Mesenchymal stem cell (in vitro differentiated cells and primary cell): ENCODE measurements at regions not wholly inside any gene's neighbourhood (a gene's known extent, or its start where the extent isn't known, plus 50 kb on each side); places are given as distances from the start of the nearest gene placed in this dataset.
"Not testable (repeated sequence)": the region's sequence is repeated elsewhere in the genome, so short reads cannot be mapped to it uniquely, and the experiment has no call there.

ENCODE experiments used
- DNase-seq: peaks from one replicate; pipeline ENCODE4 v3.0.0-alpha.2; 2013
- H2AFZ ChIP-seq: one replicate; pipeline ENCODE4 v1.6.1; 2013; ENCODE audit warnings: low read depth, mild to moderate bottlenecking, control low read depth, inconsistent platforms, low read length, moderate library complexity
- H2AK5ac ChIP-seq: 2 replicates; pipeline ENCODE4 v1.6.1; 2013; ENCODE audit warnings: low read length, moderate library complexity, mild to moderate bottlenecking, inconsistent platforms; ENCODE audit not compliant: severe bottlenecking
- H2BK120ac ChIP-seq: one replicate; pipeline ENCODE4 v1.6.1; 2013; ENCODE audit warnings: low read depth, mild to moderate bottlenecking, inconsistent platforms, low read length, moderate library complexity
- H2BK12ac ChIP-seq, 2 experiments: one replicate each; pipeline ENCODE4 v1.6.1; 2013; ENCODE audit warnings: inconsistent platforms in 2 of 2, low read length in 2 of 2, mild to moderate bottlenecking in 2 of 2, moderate library complexity in 2 of 2, control low read depth in 1 of 2
- H2BK15ac ChIP-seq: one replicate; pipeline ENCODE4 v1.6.1; 2013; ENCODE audit warnings: mild to moderate bottlenecking, low read depth, inconsistent platforms; ENCODE audit not compliant: poor library complexity, severe bottlenecking
- H2BK5ac ChIP-seq: 2 replicates; pipeline ENCODE4 v1.6.1; 2013; ENCODE audit warnings: low read depth, mild to moderate bottlenecking, low read length, control low read depth, inconsistent platforms; ENCODE audit not compliant: poor library complexity, severe bottlenecking
- H3K14ac ChIP-seq, 2 experiments: one replicate each; pipeline ENCODE4 v1.6.1; 2013; ENCODE audit warnings: inconsistent platforms in 2 of 2, low read length in 2 of 2, control low read depth in 1 of 2, mild to moderate bottlenecking in 1 of 2, moderate library complexity in 1 of 2
- H3K18ac ChIP-seq, 2 experiments: one replicate each; pipeline ENCODE4 v1.6.1; 2013; ENCODE audit warnings: inconsistent platforms in 2 of 2, low read length in 2 of 2, control low read depth in 1 of 2, low read depth in 1 of 2, mild to moderate bottlenecking in 1 of 2
- H3K23ac ChIP-seq, 2 experiments: one replicate each; pipeline ENCODE4 v1.6.1; 2013; ENCODE audit warnings: inconsistent platforms in 2 of 2, low read length in 2 of 2, mild to moderate bottlenecking in 2 of 2, moderate library complexity in 2 of 2, control low read depth in 1 of 2
- H3K27ac ChIP-seq: 2 replicates; pipeline ENCODE4 v1.5.1; 2013; ENCODE audit warnings: mild to moderate bottlenecking, moderate library complexity, low read length, control low read depth, inconsistent platforms; ENCODE audit not compliant: poor library complexity, severe bottlenecking
- H3K27me3 ChIP-seq, 2 experiments: 2 replicates each; pipeline versions ENCODE4 v1.6.1 to v1.7.0; 2013; ENCODE audit warnings: low read length in 2 of 2, mild to moderate bottlenecking in 2 of 2, moderate library complexity in 2 of 2, control low read depth in 1 of 2, inconsistent platforms in 1 of 2; ENCODE audit not compliant: control insufficient read depth in 1 of 2, insufficient read depth in 1 of 2
- H3K36me3 ChIP-seq, 2 experiments: 2 replicates each; pipeline versions ENCODE4 v1.6.1 to v1.7.0; 2013; ENCODE audit warnings: low read length in 2 of 2, control low read depth in 1 of 2, inconsistent platforms in 1 of 2, low read depth in 1 of 2, mild to moderate bottlenecking in 1 of 2; ENCODE audit not compliant: insufficient read depth in 2 of 2, control insufficient read depth in 1 of 2
- H3K4ac ChIP-seq, 2 experiments: one replicate each; pipeline ENCODE4 v1.6.1; 2013; ENCODE audit warnings: inconsistent platforms in 2 of 2, low read length in 2 of 2, mild to moderate bottlenecking in 2 of 2, moderate library complexity in 2 of 2, control low read depth in 1 of 2, low read depth in 1 of 2
- H3K4me1 ChIP-seq: 2 replicates; pipeline ENCODE4 v1.6.1; 2013; ENCODE audit warnings: low read depth, low read length, control low read depth; ENCODE audit not compliant: control insufficient read depth, insufficient read depth
- H3K4me2 ChIP-seq: 2 replicates; pipeline ENCODE4 v1.6.1; 2013; ENCODE audit warnings: low read length, mild to moderate bottlenecking, inconsistent platforms; ENCODE audit not compliant: poor library complexity, severe bottlenecking
- H3K4me3 ChIP-seq, 2 experiments: 2 replicates each; pipeline versions ENCODE4 v1.5.1 to v1.7.0; 2013; ENCODE audit warnings: low read length in 2 of 2, mild to moderate bottlenecking in 2 of 2, control low read depth in 1 of 2, low read depth in 1 of 2; ENCODE audit not compliant: insufficient read depth in 1 of 2
- H3K79me1 ChIP-seq: replicated peaks from 2 replicates; pipeline ENCODE4 v1.6.1; 2013; ENCODE audit warnings: mild to moderate bottlenecking, control low read depth, low read length, inconsistent platforms; ENCODE audit not compliant: poor library complexity, severe bottlenecking
- H3K9ac ChIP-seq: 2 replicates; pipeline ENCODE4 v1.7.0; 2013; ENCODE audit warnings: mild to moderate bottlenecking, low read length, moderate library complexity
- H3K9me3 ChIP-seq: 2 replicates; pipeline ENCODE4 v1.7.0; 2013; ENCODE audit warnings: mild to moderate bottlenecking, low read length; ENCODE audit not compliant: control insufficient read depth
- H4K8ac ChIP-seq: one replicate; pipeline ENCODE4 v1.6.1; 2013; ENCODE audit warnings: inconsistent platforms, mild to moderate bottlenecking, low read length, moderate library complexity
- H4K91ac ChIP-seq: one replicate; pipeline ENCODE4 v1.6.1; 2013; ENCODE audit warnings: mild to moderate bottlenecking, low read length, inconsistent platforms
- WGBS: methylation state at CpG from one replicate; pipeline ENCODE4 v1.1.7; 2013; ENCODE audit warnings: mixed read lengths; 5-methylcytosine and 5-hydroxymethylcytosine counted together

GRCh38 chr6:40138273-40138720 is 204.0 kb upstream of the MOCS1 start:
- Histone ChIP-seq H2AFZ (no peak overlapping the region), H2BK5ac (no peak overlapping the region), H3K18ac (no peak overlapping the region), H3K14ac (no peak overlapping the region), H2BK120ac (no peak overlapping the region), H3K9me3 (no peaks in the 10 kb centered on the region), H3K23ac (no peak overlapping the region), H3K4ac (no peak overlapping the region), H2AK5ac (no peak overlapping the region), H4K91ac (no peak overlapping the region), H3K79me1 (no peaks in the 10 kb centered on the region), H2BK15ac (no peak overlapping the region), H3K4me1 (no peaks in the 10 kb centered on the region), H3K4me2 (no peak overlapping the region), H3K27me3 (peaks cover 0 to 3% of the 10 kb centered on the region in 2 experiments), H3K36me3 (no peaks in the 10 kb centered on the region), H3K27ac (no peak overlapping the region), H3K4me3 (no peak overlapping the region), H3K9ac (no peak overlapping the region), H4K8ac (no peak overlapping the region), H2BK12ac (no peak overlapping the region)
- DNase-seq: no peak
- 88% methylated on average over 4 of the region's 4 CpGs for WGBS

- no peak overlapping the region for H4K8ac ChIP-seq
- H3K18ac ChIP-seq: no peak overlapping the region
- no peak overlapping the region for H3K23ac ChIP-seq
- H3K4me2 ChIP-seq: no peak overlapping the region
- H3K4me1 ChIP-seq: no peaks in the 10 kb centered on the region
- no peak overlapping the region for H2AK5ac ChIP-seq
- H3K79me1 ChIP-seq: no peaks in the 10 kb centered on the region
- H3K9ac ChIP-seq: no peak overlapping the region
- H3K9me3 ChIP-seq: peaks cover 4% of the 10 kb centered on the region
- H2BK15ac ChIP-seq: no peak overlapping the region
- peaks cover 0 to 3% of the 10 kb centered on the region in 2 experiments for H3K27me3 ChIP-seq
- 77% methylated on average over 6 of the region's 6 CpGs for WGBS
- H3K4ac ChIP-seq: no peak overlapping the region
- H2AFZ ChIP-seq: no peak overlapping the region
- no peak overlapping the region for H2BK5ac ChIP-seq
- no peak overlapping the region for H3K27ac ChIP-seq
- H3K36me3 ChIP-seq: no peaks in the 10 kb centered on the region
- no peak overlapping the region for H4K91ac ChIP-seq
- H3K4me3 ChIP-seq: no peak overlapping the region
- DNase-seq: no peak
- no peak overlapping the region for H3K14ac ChIP-seq
- H2BK120ac ChIP-seq: no peak overlapping the region
- H2BK12ac ChIP-seq: no peak overlapping the region
These were observed 201.3 kb upstream of the MOCS1 start for GRCh38 chr6:40135491-40136072.

- DNase-seq, H2BK120ac ChIP-seq, H2AFZ ChIP-seq, H3K27me3 ChIP-seq, H2BK5ac ChIP-seq, H2AK5ac ChIP-seq, H4K8ac ChIP-seq, H4K91ac ChIP-seq, H2BK15ac ChIP-seq, H2BK12ac ChIP-seq, H3K27ac ChIP-seq, H3K36me3 ChIP-seq, H3K4me3 ChIP-seq, H3K18ac ChIP-seq, H3K9ac ChIP-seq, H3K23ac ChIP-seq, H3K4me2 ChIP-seq, H3K4ac ChIP-seq, H3K79me1 ChIP-seq, H3K4me1 ChIP-seq, H3K14ac ChIP-seq: not testable (repeated sequence)
- WGBS: 95% methylated on average over 20 of the region's 20 CpGs
- H3K9me3 ChIP-seq: peaks cover 11% of the 10 kb centered on the region
These were observed 199.7 kb upstream of the MOCS1 start for GRCh38 chr6:40133981-40134380.

GRCh38 chr6:40131675-40132074 is 197.4 kb upstream of the MOCS1 start:
- Histone ChIP-seq H3K36me3 (no peaks in the 10 kb centered on the region), H2BK15ac (no peak overlapping the region), H4K8ac (no peak overlapping the region), H2AFZ (no peak overlapping the region), H3K18ac (no peak overlapping the region), H2AK5ac (no peak overlapping the region), H3K27ac (no peak overlapping the region), H2BK120ac (no peak overlapping the region), H2BK5ac (no peak overlapping the region), H3K79me1 (no peaks in the 10 kb centered on the region), H3K14ac (no peak overlapping the region), H3K23ac (no peak overlapping the region), H3K4me2 (no peak overlapping the region), H3K4ac (no peak overlapping the region), H3K9me3 (peaks cover 11% of the 10 kb centered on the region), H3K4me3 (no peak overlapping the region), H3K27me3 (no peaks in the 10 kb centered on the region), H2BK12ac (no peak overlapping the region), H3K9ac (no peak overlapping the region), H4K91ac (no peak overlapping the region), H3K4me1 (no peaks in the 10 kb centered on the region)
- DNase-seq: no peak
- WGBS: no CpG with 5 or more reads among the region's 2 CpGs
